GM19452 (cell line): ENCODE measurements at regions not wholly inside any gene's neighbourhood (a gene's known extent, or its start where the extent isn't known, plus 50 kb on each side); places are given as distances from the start of the nearest gene placed in this dataset.
A peak's percentile ranks its signal among the peaks of the same experiment; 100 is the strongest.

Experiments used
- ATAC-seq: cut with Tn5 transposase; IDR thresholded peaks from one replicate; pipeline ENCODE4 v1.9.1; 2021; ENCODE audit not compliant: unreplicated experiment

GRCh38 chr3:24033818-24034217 lies 88.7 kb downstream of the NR1D2 start:
- ATAC-seq, result no peak

- ATAC-seq, result no peak
Observed at GRCh38 chr3:24034464-24034863, 89.4 kb downstream of the NR1D2 start.

- ATAC-seq, result no peak
Observed at GRCh38 chr3:24037971-24038370, 92.9 kb downstream of the NR1D2 start.

GRCh38 chr3:24040311-24040710 lies 95.2 kb downstream of the NR1D2 start:
- ATAC-seq, result no peak

- no peak for ATAC-seq
Observed at GRCh38 chr3:24042174-24043059, 97.3 kb downstream of the NR1D2 start.

GRCh38 chr3:24043168-24043567 lies 98.1 kb downstream of the NR1D2 start:
- no peak for ATAC-seq

GRCh38 chr3:24043985-24044384 lies 98.9 kb downstream of the NR1D2 start:
- no peak for ATAC-seq

GRCh38 chr3:24046214-24046613 lies 101.1 kb downstream of the NR1D2 start:
- ATAC-seq, result no peak

GRCh38 chr3:24047513-24047912 lies 102.4 kb downstream of the NR1D2 start:
- peak; percentile 33 for ATAC-seq

- no peak for ATAC-seq
Observed at GRCh38 chr3:24048843-24049242, 103.8 kb downstream of the NR1D2 start.

GRCh38 chr3:24052446-24052845 lies 107.4 kb downstream of the NR1D2 start:
- ATAC-seq, result no peak

- no peak for ATAC-seq
Observed at GRCh38 chr3:24058940-24059705, 114.0 kb downstream of the NR1D2 start.

- ATAC-seq, result no peak
Observed at GRCh38 chr3:24060055-24060454, 115.0 kb downstream of the NR1D2 start.

- no peak for ATAC-seq
Observed at GRCh38 chr3:24062916-24063315, 117.8 kb downstream of the NR1D2 start.
